Stomach (tissue), 8 donors: ENCODE measurements at regions not wholly inside any gene's neighbourhood (a gene's known extent, or its start where the extent isn't known, plus 50 kb on each side); places are given as distances from the start of the nearest gene placed in this dataset.

Source experiments
- DNase-seq, 2 donors: peaks; one replicate each; pipeline versions ENCODE4 v3.0.0 to v3.0.0-alpha.2; 2013 to 2019
- H3K27ac ChIP-seq, 5 donors: fragments of 200-600 bp in 4 of 5; sonication (generic) in 4 of 5; one replicate each; pipeline ENCODE4 v1.5.1; 2013 to 2019; ENCODE audit warnings: mild to moderate bottlenecking in 1 of 5, moderate library complexity in 1 of 5
- H3K27me3 ChIP-seq, 3 donors: fragments of 200-600 bp; sonication (generic); one replicate each; pipeline ENCODE4 v1.5.1; 2017 to 2019; ENCODE audit warnings: mixed run types in 1 of 3
- H3K36me3 ChIP-seq, 4 donors: fragments of 200-600 bp; sonication (generic); 1 replicate in 3 of 4; 2 replicates in 1 of 4; pipeline ENCODE4 v1.5.1; 2016 to 2019
- H3K4me1 ChIP-seq, 4 donors: fragments of 200-600 bp; sonication (generic); one replicate each; pipeline ENCODE4 v1.5.1; 2016 to 2019
- H3K4me3 ChIP-seq, 4 donors: fragments of 200-600 bp; sonication (generic) in 3 of 4; one replicate each; pipeline ENCODE4 v1.5.1; 2016 to 2019; ENCODE audit warnings: mild to moderate bottlenecking in 1 of 4
- H3K9me3 ChIP-seq, 4 donors: fragments of 200-600 bp; sonication (generic); one replicate each; pipeline ENCODE4 v1.5.1; 2016 to 2019
- CTCF ChIP-seq, 7 experiments: fragments of 450-650 bp in 4 of 7; fragments of 200-600 bp in 3 of 7; sonication (generic) in 3 of 7; IDR thresholded peaks; one replicate each; pipeline ENCODE4 v1.5.1; 2016 to 2019; ENCODE audit warnings: antibody characterized with exemption in 7 of 7, control low read depth in 2 of 7, mild to moderate bottlenecking in 1 of 7
- EP300 ChIP-seq: sonication (generic); formaldehyde crosslinking; IDR thresholded peaks from one replicate; pipeline ENCODE4 v1.6.1; 2017; ENCODE audit warnings: antibody characterized with exemption
- POLR2A ChIP-seq, 4 donors: fragments of 450-650 bp; IDR thresholded peaks; one replicate each; pipeline ENCODE4 v1.6.1; 2016; ENCODE audit warnings: antibody characterized with exemption in 4 of 4, control low read depth in 2 of 4, mild to moderate bottlenecking in 1 of 4, moderate library complexity in 1 of 4
- POLR2AphosphoS5 ChIP-seq, 3 donors: sonication (generic); formaldehyde crosslinking; IDR thresholded peaks; one replicate each; pipeline ENCODE4 v1.6.1; 2016; ENCODE audit warnings: antibody characterized with exemption in 3 of 3
- WGBS, 5 donors: extraction: QIAGEN DNeasy Blood & Tissue Kit in 3 of 5; methylation state at CpG; one replicate each; pipeline versions ENCODE4 v1.1.5 to v1.1.7; 2013 to 2018; 5-methylcytosine and 5-hydroxymethylcytosine counted together
- intact Hi-C: fragments of 100-400 bp; cut with DNase I; formaldehyde crosslinking; loops from one replicate; pipeline ENCODE4 v1.15.1; 2023; ENCODE audit warnings: low total_unique reads
- donor health status: healthy with polysubstance abuse.
- donor health status: Bipolar disorder and iron deficiency.
- donor health status: healthy.

GRCh38 chr3:29099296-29099695, 181.6 kb upstream of the RBMS3 start:
- Histone ChIP-seq H3K4me3 (no peak overlapping the region), H3K27me3 (no peaks in the 10 kb centered on the region), H3K9me3 (peaks cover 0 to 13% (median 0%) of the 10 kb centered on the region in 4 donors), H3K27ac (no peak overlapping the region), H3K4me1 (no peaks in the 10 kb centered on the region), H3K36me3 (no peaks in the 10 kb centered on the region)
- WGBS, 5 donors = 55 to 64% (median 62%) methylated on average over 3 of the region's 3 CpGs
- peak in 1 of 2 donors; percentile 4 for DNase-seq
- intact Hi-C loops = no loop called here
- no peak for TF ChIP-seq POLR2AphosphoS5 (IDR thresholded peaks at IDR 0.05)
- TF ChIP-seq EP300 = no peak
- TF ChIP-seq POLR2A (IDR thresholded peaks at IDR 0.05) = no peak
- no peak for TF ChIP-seq CTCF (IDR thresholded peaks at IDR 0.05)

- no peaks in the 10 kb centered on the region for H3K36me3 ChIP-seq
- no peak overlapping the region for H3K4me3 ChIP-seq
- no peaks in the 10 kb centered on the region for H3K27me3 ChIP-seq
- intact Hi-C loops = no loop called here
- TF ChIP-seq POLR2A (IDR thresholded peaks at IDR 0.05) = no peak
- TF ChIP-seq POLR2AphosphoS5 (IDR thresholded peaks at IDR 0.05) = no peak
- TF ChIP-seq EP300 = no peak
- no peak for TF ChIP-seq CTCF (IDR thresholded peaks at IDR 0.05)
- peaks cover 0 to 13% (median 0%) of the 10 kb centered on the region in 4 donors for H3K9me3 ChIP-seq
- no peak for DNase-seq
- H3K4me1 ChIP-seq = no peaks in the 10 kb centered on the region
- 91 to 100% (median 98%) methylated on average over 1 of the region's 1 CpG for WGBS, 5 donors
- no peak overlapping the region for H3K27ac ChIP-seq
Observed at GRCh38 chr3:29099775-29100174, 181.1 kb upstream of the RBMS3 start.

GRCh38 chr3:29100292-29100691, 180.6 kb upstream of the RBMS3 start:
- H3K36me3 ChIP-seq = no peaks in the 10 kb centered on the region
- no peaks in the 10 kb centered on the region for H3K27me3 ChIP-seq
- H3K4me1 ChIP-seq = no peaks in the 10 kb centered on the region
- H3K9me3 ChIP-seq = peaks cover 0 to 13% (median 0%) of the 10 kb centered on the region in 4 donors
- no peak overlapping the region for H3K27ac ChIP-seq
- intact Hi-C loops = no loop called here
- no peak overlapping the region for H3K4me3 ChIP-seq
- TF ChIP-seq POLR2AphosphoS5 (IDR thresholded peaks at IDR 0.05) = no peak
- no peak for TF ChIP-seq POLR2A (IDR thresholded peaks at IDR 0.05)
- no peak for TF ChIP-seq EP300
- no peak for TF ChIP-seq CTCF (IDR thresholded peaks at IDR 0.05)
- 85 to 94% (median 88%) methylated on average over 3 of the region's 3 CpGs for whole genome bisulfite sequencing, 5 donors
- no peak for DNase-seq

GRCh38 chr3:29128001-29128400, 152.9 kb upstream of the RBMS3 start:
- Histone ChIP-seq H3K9me3 (no peaks in the 10 kb centered on the region), H3K4me3 (no peak overlapping the region), H3K27ac (no peak overlapping the region), H3K36me3 (no peaks in the 10 kb centered on the region), H3K27me3 (no peaks in the 10 kb centered on the region), H3K4me1 (no peaks in the 10 kb centered on the region)
- DNase-seq = peak in 1 of 2 donors; percentile 12
- intact Hi-C loops = no loop called here
- 50 to 64% (median 58%) methylated on average over 2 of the region's 2 CpGs for WGBS, 5 donors
- TF ChIP-seq POLR2A (IDR thresholded peaks at IDR 0.05) = no peak
- TF ChIP-seq CTCF (IDR thresholded peaks at IDR 0.05) = no peak
- TF ChIP-seq EP300 = no peak
- no peak for TF ChIP-seq POLR2AphosphoS5 (IDR thresholded peaks at IDR 0.05)
